Skeletal muscle satellite cell (primary cell): ENCODE measurements at regions not wholly inside any gene's neighbourhood (a gene's known extent, or its start where the extent isn't known, plus 50 kb on each side); places are given as distances from the start of the nearest gene placed in this dataset.

Source experiments
- H3K27me3 ChIP-seq: 2 replicates; pipeline ENCODE4 v1.7.0; 2013; ENCODE audit warnings: low read length; ENCODE audit not compliant: control insufficient read depth, insufficient read depth
- H3K36me3 ChIP-seq: 2 replicates; pipeline ENCODE4 v1.7.0; 2013; ENCODE audit warnings: mild to moderate bottlenecking, control low read depth, low read length; ENCODE audit not compliant: insufficient read depth
- H3K4me1 ChIP-seq: 2 replicates; pipeline ENCODE4 v1.7.0; 2013; ENCODE audit warnings: low read length; ENCODE audit not compliant: control insufficient read depth, insufficient read depth
- H3K4me2 ChIP-seq: 2 replicates; pipeline ENCODE4 v1.7.0; 2013; ENCODE audit warnings: mild to moderate bottlenecking, low read length
- H3K4me3 ChIP-seq: 2 replicates; pipeline ENCODE4 v1.7.0; 2013; ENCODE audit warnings: low read length
- H3K9ac ChIP-seq: 2 replicates; pipeline ENCODE4 v1.7.0; 2013; ENCODE audit warnings: mild to moderate bottlenecking, low read depth, low read length, moderate library complexity
- H3K9me3 ChIP-seq: replicated peaks from 2 replicates; pipeline ENCODE4 v1.7.0; 2013; ENCODE audit warnings: mild to moderate bottlenecking, control low read depth, low read length

DNA sequence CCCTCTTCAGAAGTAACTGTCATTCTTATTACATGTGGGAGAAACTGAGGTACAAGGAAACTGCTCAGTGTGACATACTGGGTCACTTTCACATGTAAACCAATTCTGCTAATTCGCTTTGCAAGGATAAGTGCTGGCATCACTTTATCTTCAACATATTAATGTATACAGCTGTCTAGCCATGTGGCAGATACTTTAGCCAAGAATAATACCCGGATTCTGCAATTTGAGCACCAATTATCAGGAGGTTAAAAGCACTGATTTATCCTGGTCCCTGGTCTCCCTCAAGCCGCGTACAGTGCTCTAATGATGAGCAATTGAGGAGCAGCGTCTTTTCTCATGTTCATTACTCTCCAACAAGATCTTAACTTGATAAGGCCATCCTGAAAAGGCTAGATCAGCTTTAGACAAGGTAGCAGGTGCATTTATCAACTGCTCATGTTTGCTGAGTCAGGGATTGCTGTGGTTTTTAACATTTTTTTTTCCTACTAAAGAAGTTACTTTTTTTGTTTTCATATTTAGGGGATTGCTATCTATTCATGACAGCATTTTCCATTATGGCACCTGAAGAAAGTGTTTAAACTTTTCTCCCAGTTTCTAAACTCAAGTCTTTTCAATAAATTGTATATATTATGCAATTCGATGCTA, 1066.3 kb upstream of the MAP3K7 start:
- no peak overlapping the region for H3K4me2 ChIP-seq
- H3K4me1 ChIP-seq, result no peaks in the 10 kb centered on the region

DNA sequence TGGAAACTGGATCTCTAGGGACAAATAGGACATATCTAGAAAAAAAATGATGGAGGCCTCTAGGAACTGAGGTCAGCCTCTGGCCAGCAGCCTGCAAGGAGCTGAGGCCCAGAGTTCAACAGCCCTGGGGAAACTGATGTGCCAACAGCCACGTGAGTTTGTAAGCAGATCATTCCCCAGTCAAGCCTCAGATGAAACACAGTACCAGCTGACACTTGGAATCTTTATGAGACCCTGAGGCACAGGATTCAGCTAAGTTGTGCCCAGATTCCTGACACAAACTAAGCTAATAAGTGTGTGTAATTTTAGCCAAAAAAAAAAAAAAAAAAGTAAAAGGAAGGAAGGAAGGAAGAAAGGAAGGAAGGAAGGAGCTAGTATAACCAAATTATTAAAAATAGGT, 1059.8 kb upstream of the MAP3K7 start:
- Histone ChIP-seq H3K9ac (no peak overlapping the region), H3K27me3 (no peaks in the 10 kb centered on the region)

More for the DNA sequence above, 1066.3 kb upstream of the MAP3K7 start:
- no peak overlapping the region for H3K4me3 ChIP-seq
- H3K36me3 ChIP-seq, result no peaks in the 10 kb centered on the region
- no peak overlapping the region for H3K9ac ChIP-seq
- H3K9me3 ChIP-seq, result no peaks in the 10 kb centered on the region
- H3K27me3 ChIP-seq, result no peaks in the 10 kb centered on the region

DNA sequence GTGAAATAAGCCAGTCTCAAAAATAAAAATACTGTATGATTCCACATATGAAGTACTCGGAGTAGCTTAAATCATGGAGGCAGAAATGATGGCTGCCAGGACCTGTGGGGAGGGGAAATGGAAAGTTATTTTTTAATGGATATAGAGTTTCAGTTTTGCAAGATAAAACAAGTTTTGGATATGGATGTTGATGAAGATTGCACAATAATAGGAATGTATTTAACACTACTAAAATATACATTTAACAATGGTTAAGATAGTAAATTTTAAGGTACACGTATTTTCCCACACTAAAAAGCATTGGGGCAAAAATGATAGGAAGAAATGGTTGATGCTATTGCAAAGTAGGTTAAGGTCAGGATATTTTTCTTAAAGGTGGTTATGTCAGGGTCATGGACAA, 1058.9 kb upstream of the MAP3K7 start:
- no peak overlapping the region for H3K4me3 ChIP-seq
- no peaks in the 10 kb centered on the region for H3K36me3 ChIP-seq
- no peaks in the 10 kb centered on the region for H3K27me3 ChIP-seq
- no peak overlapping the region for H3K4me2 ChIP-seq
- no peak overlapping the region for H3K9ac ChIP-seq
- H3K9me3 ChIP-seq, result no peaks in the 10 kb centered on the region
- no peaks in the 10 kb centered on the region for H3K4me1 ChIP-seq

More for the DNA sequence above, 1059.8 kb upstream of the MAP3K7 start:
- Histone ChIP-seq H3K36me3 (no peaks in the 10 kb centered on the region), H3K4me3 (no peak overlapping the region), H3K4me1 (no peaks in the 10 kb centered on the region), H3K9me3 (no peaks in the 10 kb centered on the region), H3K4me2 (no peak overlapping the region)

DNA sequence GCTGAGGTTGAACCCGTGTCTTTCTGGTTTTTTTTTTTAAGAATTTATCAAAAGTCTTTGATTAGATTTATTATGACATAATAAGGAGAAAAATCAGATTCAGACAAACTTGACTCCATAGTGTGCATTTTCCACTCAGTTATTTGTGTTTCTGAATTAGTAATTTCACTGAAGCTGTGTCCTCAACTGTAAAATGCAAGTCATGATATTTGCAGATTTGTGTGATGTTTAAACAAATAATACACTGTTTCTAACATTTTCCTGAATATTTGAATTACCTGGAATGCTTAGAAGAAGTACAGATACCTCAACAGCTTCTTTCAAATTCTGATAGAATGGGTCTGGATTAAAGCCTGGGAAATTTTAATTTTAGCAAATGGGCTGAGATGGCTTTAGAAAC, 1050.3 kb upstream of the MAP3K7 start:
- Histone ChIP-seq H3K9me3 (no peaks in the 10 kb centered on the region), H3K36me3 (no peaks in the 10 kb centered on the region), H3K4me2 (no peak overlapping the region), H3K9ac (no peak overlapping the region), H3K4me3 (no peak overlapping the region), H3K4me1 (no peaks in the 10 kb centered on the region), H3K27me3 (no peaks in the 10 kb centered on the region)

DNA sequence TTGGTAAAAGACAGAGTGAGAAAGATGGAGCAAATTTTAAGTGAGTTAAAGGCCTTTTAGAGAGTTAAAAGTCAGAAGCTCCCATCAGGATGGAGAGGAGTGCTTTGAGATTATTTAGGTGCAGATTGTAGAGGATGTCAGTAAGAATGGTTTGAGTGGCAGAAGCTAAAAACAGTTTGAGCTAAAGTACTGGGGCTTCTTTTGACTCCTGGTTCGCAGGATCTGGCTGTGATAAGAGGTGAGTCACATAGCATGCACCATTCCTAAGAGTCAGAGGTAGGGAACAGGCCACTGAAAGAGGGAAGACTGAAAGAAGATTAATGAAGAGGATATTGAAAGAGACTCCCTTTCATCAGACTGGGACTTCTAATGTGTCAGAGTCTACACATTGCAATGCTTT, 1047.9 kb upstream of the MAP3K7 start:
- H3K27me3 ChIP-seq, result no peaks in the 10 kb centered on the region
- no peaks in the 10 kb centered on the region for H3K9me3 ChIP-seq
- H3K4me2 ChIP-seq, result no peak overlapping the region
- H3K36me3 ChIP-seq, result no peaks in the 10 kb centered on the region
- H3K4me1 ChIP-seq, result no peaks in the 10 kb centered on the region
- H3K4me3 ChIP-seq, result no peak overlapping the region
- no peak overlapping the region for H3K9ac ChIP-seq

DNA sequence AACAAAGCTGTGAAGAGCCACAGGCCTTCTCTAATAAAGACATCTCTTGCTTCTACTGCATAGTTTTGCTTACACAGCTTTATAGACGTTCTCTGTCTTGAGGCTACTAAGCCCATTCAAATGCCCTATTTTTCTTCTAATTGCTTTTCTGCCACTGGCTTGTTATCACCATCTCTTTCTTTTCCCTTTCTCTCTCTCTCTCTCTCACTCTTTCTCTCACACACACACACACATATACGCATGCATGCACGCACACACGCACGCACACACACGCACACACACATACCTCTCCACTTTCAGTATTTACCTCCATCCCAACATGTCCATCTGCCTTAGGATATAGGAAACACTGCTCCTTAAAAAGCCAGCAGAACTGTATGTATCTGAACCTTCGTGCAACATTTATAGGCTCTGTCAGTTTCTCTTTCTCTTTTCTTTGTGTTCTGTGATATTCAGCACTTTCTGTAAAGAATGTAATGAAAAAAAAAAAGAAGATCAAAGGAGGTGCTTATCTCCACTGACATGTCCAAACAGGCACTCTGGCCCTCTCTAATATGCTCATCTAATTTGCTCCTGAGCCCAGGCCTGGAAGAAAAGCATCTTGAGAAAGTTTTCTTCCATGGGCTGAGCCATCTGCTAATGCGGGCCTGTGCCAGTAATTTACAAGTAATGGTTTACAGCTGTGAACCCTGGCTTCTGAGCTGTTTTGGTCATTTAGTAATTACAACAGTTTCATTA, 1046.7 kb upstream of the MAP3K7 start:
- H3K4me1 ChIP-seq, result no peaks in the 10 kb centered on the region
- no peak overlapping the region for H3K4me3 ChIP-seq
- no peaks in the 10 kb centered on the region for H3K27me3 ChIP-seq
- no peak overlapping the region for H3K9ac ChIP-seq
- H3K9me3 ChIP-seq, result no peaks in the 10 kb centered on the region
- no peak overlapping the region for H3K4me2 ChIP-seq
- no peaks in the 10 kb centered on the region for H3K36me3 ChIP-seq

DNA sequence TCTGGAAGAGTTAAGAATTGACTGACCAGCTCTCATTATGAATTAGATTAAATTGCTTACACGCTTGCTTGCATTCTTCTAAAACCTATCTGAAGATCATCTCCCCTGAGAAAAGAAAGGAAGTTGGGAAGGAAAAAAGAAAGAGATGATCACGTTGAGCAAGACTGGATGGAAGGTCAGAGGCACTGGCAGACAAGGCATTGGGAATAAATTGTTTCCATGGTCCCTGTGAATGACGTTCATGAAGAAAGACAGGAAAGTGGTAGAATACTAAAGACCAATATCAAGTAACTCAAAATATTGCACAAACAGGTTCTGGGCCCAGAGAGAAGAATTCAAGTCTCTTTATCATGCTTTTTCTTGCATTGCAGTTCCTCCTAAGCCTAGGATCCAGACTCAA, 1045.4 kb upstream of the MAP3K7 start:
- Histone ChIP-seq H3K9me3 (no peaks in the 10 kb centered on the region), H3K4me1 (no peaks in the 10 kb centered on the region), H3K27me3 (no peaks in the 10 kb centered on the region), H3K36me3 (no peaks in the 10 kb centered on the region), H3K4me3 (no peak overlapping the region), H3K4me2 (no peak overlapping the region), H3K9ac (no peak overlapping the region)

DNA sequence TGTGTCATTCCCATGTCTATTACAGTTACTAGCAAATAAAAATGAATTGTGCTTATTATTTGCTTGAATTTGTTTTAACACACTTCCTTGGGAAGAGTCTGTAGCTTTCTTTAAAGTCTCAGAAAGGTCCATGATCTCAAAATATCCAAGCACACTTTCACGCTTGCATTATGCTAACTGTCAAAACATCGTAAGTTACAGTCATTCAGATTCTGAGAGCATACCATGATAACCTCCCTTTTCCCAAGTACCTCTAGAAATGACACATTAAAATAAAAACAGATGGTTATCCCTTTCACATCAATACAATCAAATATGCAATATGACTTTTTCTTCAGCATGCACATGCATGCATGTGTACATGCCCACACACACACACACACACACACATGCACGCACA, 1044.4 kb upstream of the MAP3K7 start:
- H3K9me3 ChIP-seq, result no peaks in the 10 kb centered on the region
- no peaks in the 10 kb centered on the region for H3K27me3 ChIP-seq
- H3K4me3 ChIP-seq, result no peak overlapping the region
- no peak overlapping the region for H3K4me2 ChIP-seq
- H3K4me1 ChIP-seq, result no peaks in the 10 kb centered on the region
- H3K9ac ChIP-seq, result no peak overlapping the region
- H3K36me3 ChIP-seq, result no peaks in the 10 kb centered on the region

DNA sequence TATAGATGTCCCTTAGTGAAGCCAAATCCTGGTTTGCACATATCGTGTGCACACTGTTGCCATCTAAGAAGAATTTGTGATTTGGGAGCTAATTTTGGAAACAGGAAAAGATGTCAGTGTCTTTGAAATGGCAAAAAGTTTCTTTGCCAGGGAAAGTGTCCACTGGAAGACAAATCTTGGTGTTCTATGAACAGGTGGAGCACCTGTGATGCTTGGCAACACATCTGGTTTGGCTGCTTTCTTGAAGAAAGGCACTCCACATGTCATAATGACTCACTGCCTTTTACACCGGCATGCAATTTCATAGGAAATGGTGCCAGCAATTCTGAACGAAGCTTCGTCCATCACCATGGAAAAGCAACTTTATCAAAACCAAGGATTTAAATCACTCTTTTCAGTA, 1040.0 kb upstream of the MAP3K7 start:
- no peak overlapping the region for H3K4me2 ChIP-seq

DNA sequence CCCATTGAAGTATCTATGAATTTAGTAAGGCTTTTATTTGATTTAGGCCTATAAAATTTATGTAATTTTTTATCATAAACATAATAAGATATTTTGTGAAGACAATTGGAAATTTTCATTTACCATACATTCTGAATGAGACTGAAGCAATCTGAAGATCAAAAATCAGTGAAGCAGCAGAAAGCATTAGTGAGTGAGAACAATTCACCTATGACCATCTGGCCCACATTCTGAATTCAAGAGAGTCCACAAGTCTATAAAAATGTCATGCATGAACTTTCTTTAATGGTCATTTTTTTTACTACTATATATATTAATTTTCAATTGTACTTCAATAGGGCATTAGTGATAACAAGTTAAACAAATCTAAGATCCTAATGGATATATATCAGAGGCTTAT, 1026.6 kb upstream of the MAP3K7 start:
- no peaks in the 10 kb centered on the region for H3K4me1 ChIP-seq
- no peak overlapping the region for H3K9ac ChIP-seq
- no peaks in the 10 kb centered on the region for H3K36me3 ChIP-seq
- no peak overlapping the region for H3K4me2 ChIP-seq
- no peaks in the 10 kb centered on the region for H3K9me3 ChIP-seq
- no peak overlapping the region for H3K4me3 ChIP-seq
- H3K27me3 ChIP-seq, result no peaks in the 10 kb centered on the region

More for the DNA sequence above, 1040.0 kb upstream of the MAP3K7 start:
- H3K9me3 ChIP-seq, result no peaks in the 10 kb centered on the region
- no peaks in the 10 kb centered on the region for H3K27me3 ChIP-seq
- no peak overlapping the region for H3K9ac ChIP-seq
- no peaks in the 10 kb centered on the region for H3K36me3 ChIP-seq
- H3K4me3 ChIP-seq, result no peak overlapping the region
- H3K4me1 ChIP-seq, result no peaks in the 10 kb centered on the region

DNA sequence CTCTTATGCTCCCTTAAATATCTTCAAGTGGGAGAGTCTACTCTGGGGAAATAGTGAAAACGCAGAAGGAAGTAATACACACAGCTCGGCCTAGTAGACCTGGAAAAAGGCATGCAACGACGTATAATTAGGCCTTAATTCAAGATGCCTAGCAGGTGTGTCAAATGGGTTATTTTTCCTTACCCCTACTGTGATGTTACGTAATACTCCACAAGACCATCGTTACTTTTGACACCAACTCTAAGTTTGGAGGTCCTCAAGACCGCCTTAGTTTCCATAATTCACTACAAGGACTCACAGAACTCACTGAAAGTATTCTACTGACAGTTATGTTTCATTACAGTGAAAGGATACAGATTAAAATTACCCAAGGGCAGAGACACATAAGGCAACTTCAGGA, 1024.3 kb upstream of the MAP3K7 start:
- no peaks in the 10 kb centered on the region for H3K27me3 ChIP-seq
- no peaks in the 10 kb centered on the region for H3K4me1 ChIP-seq
- H3K9ac ChIP-seq, result no peak overlapping the region
- no peaks in the 10 kb centered on the region for H3K36me3 ChIP-seq
- no peaks in the 10 kb centered on the region for H3K9me3 ChIP-seq
- no peak overlapping the region for H3K4me3 ChIP-seq
- no peak overlapping the region for H3K4me2 ChIP-seq

DNA sequence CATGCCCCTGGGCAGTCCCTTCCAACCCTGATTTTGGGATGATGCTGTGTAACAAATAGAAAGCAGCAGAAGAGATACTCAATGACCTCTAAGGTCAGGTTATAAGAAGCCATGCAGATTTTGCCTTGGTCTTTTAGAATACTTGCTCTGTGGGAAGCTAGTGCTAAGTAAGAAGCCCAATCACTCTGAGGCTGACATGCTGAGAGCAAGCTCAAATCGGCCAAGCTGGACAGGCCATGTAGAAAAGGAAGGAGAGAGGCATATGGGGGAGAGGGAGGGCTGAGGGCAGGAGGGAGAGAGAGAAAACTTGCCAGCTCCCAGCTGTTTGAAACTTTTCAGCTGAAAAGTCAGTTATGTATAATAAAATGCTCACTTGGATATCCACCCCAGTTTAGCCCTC, 1021.6 kb upstream of the MAP3K7 start:
- H3K9me3 ChIP-seq, result no peaks in the 10 kb centered on the region
- H3K4me1 ChIP-seq, result no peaks in the 10 kb centered on the region

More for the DNA sequence above, 1021.6 kb upstream of the MAP3K7 start:
- H3K9ac ChIP-seq, result no peak overlapping the region
- no peak overlapping the region for H3K4me3 ChIP-seq
- H3K27me3 ChIP-seq, result no peaks in the 10 kb centered on the region
- H3K4me2 ChIP-seq, result no peak overlapping the region
- H3K36me3 ChIP-seq, result no peaks in the 10 kb centered on the region
